ENCODE measurements at regions not wholly inside any gene's neighbourhood (a gene's known extent, or its start where the extent isn't known, plus 50 kb on each side); places are given as distances from the start of the nearest gene placed in this dataset.

GRCh38 chr7:26987338-26987737, 108.5 kb downstream of the HOXA1 start:
- ATAC-seq (no peak), DNase-seq (ENCODE audit: extremely low read depth in 1 of 4, low spot score in 3 of 4) (no peak)

More at GRCh38 chr7:26987338-26987737, 108.5 kb downstream of the HOXA1 start:
- 0% methylated on average over 3 of the region's 3 CpGs for WGBS (ENCODE audit: insufficient coverage, low coverage, missing lambda C conversion rate)
- in situ Hi-C loops (cut with MboI) (no loop called here), intact Hi-C loops (cut with micrococcal nuclease) (loop anchor here (10.0 kb wide), 1 partner anchor 917 kb away; no protein-coding TSS in a partner anchor)
- Histone ChIP-seq H3K4me1 (replicated peaks in 1 of 2; ENCODE audit: control insufficient read depth in 2 of 2, insufficient read depth in 2 of 2, low read length in 2 of 2) (no peaks in the 10 kb centered on the region), H3K27ac (ENCODE audit: extremely low read depth, low read depth, low read length) (no peak overlapping the region), H3K4me3 (no peak overlapping the region), H3K4me2 (ENCODE audit: insufficient read depth, low read length) (no peak overlapping the region), H4K20me1 (replicated peaks; ENCODE audit: control insufficient read depth, insufficient read depth, low read length) (no peaks in the 10 kb centered on the region), H2AFZ (ENCODE audit: low read depth, low read length) (no peak overlapping the region), H3K27me3 (ENCODE audit: control insufficient read depth in 2 of 2, insufficient read depth in 2 of 2, low read length in 2 of 2) (peaks cover 0 to 3% of the 10 kb centered on the region in 2 experiments; a peak in 2 of 5 replicates), H3K79me2 (ENCODE audit: control insufficient read depth, insufficient read depth, low read length) (no peaks in the 10 kb centered on the region), H3K9me1 (ENCODE audit: control insufficient read depth, insufficient read depth, low read length) (no peaks in the 10 kb centered on the region), H3K9ac (ENCODE audit: insufficient read depth in 1 of 2, low read depth in 2 of 2, low read length in 2 of 2) (no peak overlapping the region), H3K9me3 (replicated peaks; ENCODE audit: control insufficient read depth, insufficient read depth, low read depth, low read length) (no peaks in the 10 kb centered on the region), H3K36me3 (ENCODE audit: control insufficient read depth, insufficient read depth, low read length) (no peaks in the 10 kb centered on the region)
- ChIA-PET POLR2A (no interaction called here), CTCF (ENCODE audit: low intra/inter-chr PET ratio) (no interaction called here)
- TF ChIP-seq THRA (IDR thresholded peaks at IDR 0.05) (no peak), RBM34 (IDR thresholded peaks at IDR 0.05; ENCODE audit: borderline replicate concordance, insufficient read depth, low read length) (no peak), CBFB (CRISPR knock-in tag; IDR thresholded peaks at IDR 0.05) (no peak), ZNF3 (CRISPR knock-in tag; IDR thresholded peaks at IDR 0.05) (no peak), ZNF589 (CRISPR knock-in tag; IDR thresholded peaks at IDR 0.05; ENCODE audit: low read depth) (no peak), BCL6 (CRISPR knock-in tag; IDR thresholded peaks at IDR 0.05) (no peak), NEUROD1 (IDR thresholded peaks at IDR 0.05; ENCODE audit: borderline replicate concordance, low read depth, low read length, partially characterized antibody) (no peak), ARID2 (IDR thresholded peaks at IDR 0.05) (no peak), GATAD2A (IDR thresholded peaks at IDR 0.05) (no peak)
- no TSS peak for BruUV-seq (replicated peaks)
- no peak for FAIRE-seq

Measured in K562 (cell line).